KMS-11 (cell line): ENCODE measurements at regions not wholly inside any gene's neighbourhood (a gene's known extent, or its start where the extent isn't known, plus 50 kb on each side); places are given as distances from the start of the nearest gene placed in this dataset.

Source experiments
- H2AFZ ChIP-seq: fragments of 200-600 bp; sonication (generic); 2 replicates; pipeline ENCODE4 v1.6.1; 2016; ENCODE audit warnings: antibody characterized with exemption, mixed run types, low read depth
- H3K27ac ChIP-seq: fragments of 200-600 bp; sonication (generic); 2 replicates; pipeline ENCODE4 v1.6.1; 2016; ENCODE audit warnings: mild to moderate bottlenecking, mixed run types
- H3K27me3 ChIP-seq: fragments of 200-600 bp; sonication (generic); 2 replicates; pipeline ENCODE4 v1.6.1; 2017; ENCODE audit warnings: mild to moderate bottlenecking, low read depth, mixed run types, moderate library complexity; ENCODE audit not compliant: insufficient read depth
- H3K36me3 ChIP-seq: fragments of 200-600 bp; sonication (generic); 2 replicates; pipeline ENCODE4 v1.6.1; 2017; ENCODE audit warnings: mild to moderate bottlenecking, mixed run types; ENCODE audit not compliant: insufficient read depth
- H3K4me1 ChIP-seq: fragments of 200-600 bp; sonication (generic); 2 replicates; pipeline ENCODE4 v1.6.1; 2016; ENCODE audit warnings: mild to moderate bottlenecking, low read depth, mixed run types; ENCODE audit not compliant: poor library complexity, severe bottlenecking
- H3K4me2 ChIP-seq: fragments of 200-600 bp; sonication (generic); 2 replicates; pipeline ENCODE4 v1.7.0; 2016; ENCODE audit warnings: mild to moderate bottlenecking, mixed run types
- H3K4me3 ChIP-seq: fragments of 200-600 bp; sonication (generic); IDR thresholded peaks from 2 replicates; pipeline ENCODE4 v1.6.1; 2017; ENCODE audit warnings: low read depth, low read length, mixed read lengths; ENCODE audit not compliant: insufficient read depth
- H3K79me2 ChIP-seq: fragments of 200-600 bp; sonication (generic); 2 replicates; pipeline ENCODE4 v1.6.1; 2016; ENCODE audit warnings: low read depth, mixed run types; ENCODE audit not compliant: insufficient read depth
- H3K9ac ChIP-seq: fragments of 200-600 bp; sonication (generic); 2 replicates; pipeline ENCODE4 v1.6.1; 2016; ENCODE audit warnings: mild to moderate bottlenecking, mixed run types
- H4K20me1 ChIP-seq: fragments of 200-600 bp; sonication (generic); 2 replicates; pipeline ENCODE4 v1.6.1; 2016; ENCODE audit warnings: mild to moderate bottlenecking, mixed run types; ENCODE audit not compliant: insufficient read depth
- TF ChIP-seq, protein P1 (sequence below): fragments of 200-600 bp; sonication (generic); conservative IDR thresholded peaks from 2 replicates; pipeline ENCODE4 v1.6.1; 2017; ENCODE audit warnings: low read depth, mild to moderate bottlenecking, antibody characterized with exemption, low read length, moderate library complexity, mixed read lengths

DNA sequence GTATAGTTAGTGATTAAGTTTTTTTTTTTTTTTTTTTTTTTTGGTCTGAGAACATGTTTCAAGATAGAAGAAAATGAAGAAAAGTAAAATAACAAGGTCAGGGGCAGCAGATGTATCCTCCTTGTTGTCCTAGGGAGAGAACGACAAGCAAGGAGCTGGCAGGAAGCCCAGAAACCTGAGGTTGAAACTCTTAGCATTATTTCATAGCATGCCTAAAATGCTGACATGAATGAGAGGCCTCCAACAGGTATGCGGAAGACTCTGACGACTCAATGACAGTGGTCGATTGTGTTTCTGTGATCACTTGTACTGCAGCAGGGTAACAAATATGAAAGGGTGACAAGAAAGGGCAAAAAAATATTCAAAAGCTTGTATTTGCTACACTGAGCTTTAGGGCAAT, 415.9 kb downstream of the PLA2G4A start:
- peaks cover 70% of the 10 kb centered on the region for H3K4me1 ChIP-seq

DNA sequence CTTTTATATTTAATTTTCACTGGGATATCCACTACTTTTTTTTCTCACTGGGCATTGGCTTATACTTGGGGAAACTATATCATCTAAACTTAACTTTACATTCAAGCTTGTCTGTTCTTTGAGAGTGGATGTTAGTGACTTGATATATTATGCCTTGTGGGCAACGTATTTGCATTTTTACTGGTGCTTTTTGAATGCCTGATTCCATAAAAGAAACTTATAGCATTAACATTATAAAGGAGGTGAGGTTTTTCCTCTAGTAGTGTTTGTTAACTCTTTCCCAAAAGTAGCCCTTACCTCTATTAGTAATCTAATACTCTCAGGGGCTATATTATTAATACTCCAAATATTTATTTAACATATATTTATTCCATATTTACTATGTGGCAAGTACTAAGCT, 416.5 kb downstream of the PLA2G4A start:
- Histone ChIP-seq H3K4me2 (peak overlapping the region; percentile 93), H3K9ac (peak overlapping the region; percentile 53)
- TF ChIP-seq, protein P1, sequence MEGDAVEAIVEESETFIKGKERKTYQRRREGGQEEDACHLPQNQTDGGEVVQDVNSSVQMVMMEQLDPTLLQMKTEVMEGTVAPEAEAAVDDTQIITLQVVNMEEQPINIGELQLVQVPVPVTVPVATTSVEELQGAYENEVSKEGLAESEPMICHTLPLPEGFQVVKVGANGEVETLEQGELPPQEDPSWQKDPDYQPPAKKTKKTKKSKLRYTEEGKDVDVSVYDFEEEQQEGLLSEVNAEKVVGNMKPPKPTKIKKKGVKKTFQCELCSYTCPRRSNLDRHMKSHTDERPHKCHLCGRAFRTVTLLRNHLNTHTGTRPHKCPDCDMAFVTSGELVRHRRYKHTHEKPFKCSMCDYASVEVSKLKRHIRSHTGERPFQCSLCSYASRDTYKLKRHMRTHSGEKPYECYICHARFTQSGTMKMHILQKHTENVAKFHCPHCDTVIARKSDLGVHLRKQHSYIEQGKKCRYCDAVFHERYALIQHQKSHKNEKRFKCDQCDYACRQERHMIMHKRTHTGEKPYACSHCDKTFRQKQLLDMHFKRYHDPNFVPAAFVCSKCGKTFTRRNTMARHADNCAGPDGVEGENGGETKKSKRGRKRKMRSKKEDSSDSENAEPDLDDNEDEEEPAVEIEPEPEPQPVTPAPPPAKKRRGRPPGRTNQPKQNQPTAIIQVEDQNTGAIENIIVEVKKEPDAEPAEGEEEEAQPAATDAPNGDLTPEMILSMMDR: no peak

More for the DNA sequence above, 415.9 kb downstream of the PLA2G4A start:
- Histone ChIP-seq H3K36me3 (no peaks in the 10 kb centered on the region), H3K9ac (peak overlapping the region; percentile 53), H3K79me2 (no peaks in the 10 kb centered on the region; the same call in 1 of the 2 replicates), H3K27ac (peak overlapping the region; percentile 77), H3K4me3 (peak overlapping the region; percentile 64), H3K4me2 (peak overlapping the region; percentile 93), H4K20me1 (no peaks in the 10 kb centered on the region), H3K27me3 (no peaks in the 10 kb centered on the region), H2AFZ (peak overlapping the region; percentile 64; the same call in 1 of the 2 replicates)
- TF ChIP-seq, protein P1: no peak

GRCh38 chr1:187249196-187249595, 420.4 kb downstream of the PLA2G4A start:
- Histone ChIP-seq H3K4me1 (peaks cover 38% of the 10 kb centered on the region), H3K79me2 (no peaks in the 10 kb centered on the region; the same call in 1 of the 2 replicates), H3K36me3 (no peaks in the 10 kb centered on the region), H2AFZ (no peak overlapping the region), H3K27ac (no peak overlapping the region), H3K9ac (no peak overlapping the region), H3K27me3 (no peaks in the 10 kb centered on the region), H4K20me1 (no peaks in the 10 kb centered on the region), H3K4me3 (no peak overlapping the region), H3K4me2 (no peak overlapping the region)
- TF ChIP-seq, protein P1: no peak

More for the DNA sequence above, 416.5 kb downstream of the PLA2G4A start:
- no peaks in the 10 kb centered on the region for H3K36me3 ChIP-seq
- peaks cover 70% of the 10 kb centered on the region for H3K4me1 ChIP-seq
- no peaks in the 10 kb centered on the region for H3K27me3 ChIP-seq
- H3K4me3 ChIP-seq: peak overlapping the region; percentile 64
- peak overlapping the region; percentile 64 for H2AFZ ChIP-seq
- H3K27ac ChIP-seq: peak overlapping the region; percentile 77
- no peaks in the 10 kb centered on the region; the same call in 1 of the 2 replicates for H3K79me2 ChIP-seq
- no peaks in the 10 kb centered on the region for H4K20me1 ChIP-seq

GRCh38 chr1:187252923-187253322, 424.2 kb downstream of the PLA2G4A start:
- H3K27ac ChIP-seq: no peak overlapping the region
- no peaks in the 10 kb centered on the region for H3K79me2 ChIP-seq
- TF ChIP-seq, protein P1: no peak
- H3K4me3 ChIP-seq: no peak overlapping the region
- H4K20me1 ChIP-seq: no peaks in the 10 kb centered on the region
- peaks cover 14% of the 10 kb centered on the region for H3K4me1 ChIP-seq
- H3K4me2 ChIP-seq: no peak overlapping the region
- no peaks in the 10 kb centered on the region for H3K27me3 ChIP-seq
- H3K9ac ChIP-seq: no peak overlapping the region
- H3K36me3 ChIP-seq: no peaks in the 10 kb centered on the region
- no peak overlapping the region for H2AFZ ChIP-seq
